Right atrium auricular region (tissue), 2 donors: ENCODE measurements at regions not wholly inside any gene's neighbourhood (a gene's known extent, or its start where the extent isn't known, plus 50 kb on each side); places are given as distances from the start of the nearest gene placed in this dataset.

Experiments
- DNase-seq: peaks from one replicate; pipeline ENCODE4 v3.0.0-alpha.2; 2019; ENCODE audit warnings: low spot score
- H3K27ac ChIP-seq, 2 donors: fragments of 200-600 bp; sonication (generic); 1 replicate in 1 of 2; 2 replicates in 1 of 2; pipeline ENCODE4 v1.5.1; 2016 to 2019
- H3K27me3 ChIP-seq, 2 donors: fragments of 200-600 bp; sonication (generic); one replicate each; pipeline versions ENCODE4 v1.5.1 to v1.6.0; 2017 to 2019
- H3K36me3 ChIP-seq: fragments of 200-600 bp; sonication (generic); one replicate; pipeline ENCODE4 v1.5.1; 2016
- H3K4me1 ChIP-seq, 2 donors: fragments of 200-600 bp; sonication (generic); one replicate each; pipeline versions ENCODE4 v1.5.1 to v1.6.0; 2017 to 2019
- H3K4me3 ChIP-seq, 2 donors: fragments of 200-600 bp; sonication (generic); 1 replicate in 1 of 2; 2 replicates in 1 of 2; pipeline ENCODE4 v1.5.1; 2017 to 2019; ENCODE audit warnings: mild to moderate bottlenecking in 1 of 2, moderate library complexity in 1 of 2
- H3K9me3 ChIP-seq, 2 donors: fragments of 200-600 bp; sonication (generic); one replicate each; pipeline ENCODE4 v1.5.1; 2019
- CTCF ChIP-seq, 2 donors: fragments of 200-600 bp; sonication (generic); IDR thresholded peaks; one replicate each; pipeline ENCODE4 v1.5.1; 2019; ENCODE audit warnings: antibody characterized with exemption in 2 of 2

DNA sequence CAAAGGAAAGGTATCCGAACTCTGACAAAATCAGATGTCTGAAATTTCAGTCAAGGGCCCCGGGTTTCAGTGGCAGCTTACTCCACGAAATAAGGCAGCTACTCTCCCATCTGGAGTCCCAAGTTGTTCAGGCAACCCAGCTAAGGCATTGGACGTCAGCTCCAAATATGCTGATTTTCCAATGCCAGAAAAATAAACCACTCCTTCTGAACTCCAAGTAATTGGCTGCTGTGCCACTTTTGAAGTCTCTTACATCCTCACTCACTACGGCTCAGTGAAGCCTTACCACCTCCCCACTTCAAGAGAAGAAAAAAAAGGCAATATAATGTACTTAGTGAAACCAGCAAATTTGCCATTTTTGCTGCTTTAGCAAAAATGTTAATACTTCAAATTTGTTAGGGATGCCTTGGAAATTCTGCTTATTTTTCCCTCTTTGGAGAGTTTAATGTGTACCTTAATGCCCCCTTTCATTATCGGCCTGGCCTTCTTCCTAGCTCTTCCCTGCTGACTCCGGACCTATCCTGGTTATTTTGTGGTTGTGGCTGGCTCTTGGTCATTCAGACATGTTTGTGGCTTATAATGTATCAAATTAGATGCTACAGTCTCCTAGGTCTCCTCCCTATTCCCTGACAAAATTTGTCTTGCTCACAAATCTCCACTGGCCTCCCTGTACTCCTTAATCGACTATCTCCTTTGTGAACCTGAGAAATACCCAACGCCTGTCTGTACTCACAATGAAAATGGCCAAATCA is 589.2 kb upstream of the ZEB2 start:
- DNase-seq = no peak
- Histone ChIP-seq H3K36me3 (no peaks in the 10 kb centered on the region), H3K4me1 (no peaks in the 10 kb centered on the region), H3K27me3 (no peaks in the 10 kb centered on the region), H3K4me3 (no peak overlapping the region), H3K27ac (no peak overlapping the region), H3K9me3 (no peaks in the 10 kb centered on the region)
- no peak for TF ChIP-seq CTCF (IDR thresholded peaks at IDR 0.05)

GRCh38 chr2:145108361-145108778 is 588.5 kb upstream of the ZEB2 start:
- Histone ChIP-seq H3K4me1 (no peaks in the 10 kb centered on the region), H3K27me3 (no peaks in the 10 kb centered on the region), H3K36me3 (no peaks in the 10 kb centered on the region), H3K4me3 (no peak overlapping the region), H3K9me3 (no peaks in the 10 kb centered on the region), H3K27ac (no peak overlapping the region)
- no peak for TF ChIP-seq CTCF (IDR thresholded peaks at IDR 0.05)
- DNase-seq = no peak

DNA sequence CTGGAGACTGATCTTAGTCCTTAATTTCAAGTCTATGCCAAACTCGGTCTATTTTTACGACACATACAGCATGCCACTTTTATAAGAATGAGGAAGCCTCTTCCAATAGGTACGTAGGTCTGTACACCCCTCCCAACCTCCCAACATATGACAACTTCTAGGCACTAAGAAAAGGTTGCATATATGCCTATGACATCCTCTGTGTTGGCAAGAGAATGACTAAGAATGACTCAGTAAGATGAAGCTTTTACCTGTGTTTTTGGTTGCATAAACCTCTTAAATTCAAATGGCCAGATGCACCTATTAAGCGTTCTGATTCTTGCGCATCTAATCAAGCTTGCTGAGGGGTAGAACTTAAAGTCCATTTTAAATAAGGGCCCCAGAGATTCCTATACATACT is 586.4 kb upstream of the ZEB2 start:
- Histone ChIP-seq H3K9me3 (no peaks in the 10 kb centered on the region), H3K27ac (no peak overlapping the region), H3K4me1 (no peaks in the 10 kb centered on the region), H3K27me3 (no peaks in the 10 kb centered on the region), H3K36me3 (no peaks in the 10 kb centered on the region), H3K4me3 (no peak overlapping the region)
- TF ChIP-seq CTCF (IDR thresholded peaks at IDR 0.05) = no peak
- DNase-seq = no peak

GRCh38 chr2:145102706-145103105 is 582.8 kb upstream of the ZEB2 start:
- Histone ChIP-seq H3K36me3 (no peaks in the 10 kb centered on the region), H3K4me3 (no peak overlapping the region), H3K9me3 (no peaks in the 10 kb centered on the region), H3K27me3 (no peaks in the 10 kb centered on the region), H3K4me1 (no peaks in the 10 kb centered on the region), H3K27ac (no peak overlapping the region)
- TF ChIP-seq CTCF (IDR thresholded peaks at IDR 0.05) = no peak
- DNase-seq = no peak

GRCh38 chr2:145100301-145100700 is 580.4 kb upstream of the ZEB2 start:
- no peak for TF ChIP-seq CTCF (IDR thresholded peaks at IDR 0.05)
- no peaks in the 10 kb centered on the region for H3K9me3 ChIP-seq
- H3K27me3 ChIP-seq = no peaks in the 10 kb centered on the region
- no peak overlapping the region for H3K27ac ChIP-seq
- no peak for DNase-seq
- H3K36me3 ChIP-seq = no peaks in the 10 kb centered on the region
- no peak overlapping the region for H3K4me3 ChIP-seq
- peaks cover 0 to 3% of the 10 kb centered on the region in 2 donors for H3K4me1 ChIP-seq

DNA sequence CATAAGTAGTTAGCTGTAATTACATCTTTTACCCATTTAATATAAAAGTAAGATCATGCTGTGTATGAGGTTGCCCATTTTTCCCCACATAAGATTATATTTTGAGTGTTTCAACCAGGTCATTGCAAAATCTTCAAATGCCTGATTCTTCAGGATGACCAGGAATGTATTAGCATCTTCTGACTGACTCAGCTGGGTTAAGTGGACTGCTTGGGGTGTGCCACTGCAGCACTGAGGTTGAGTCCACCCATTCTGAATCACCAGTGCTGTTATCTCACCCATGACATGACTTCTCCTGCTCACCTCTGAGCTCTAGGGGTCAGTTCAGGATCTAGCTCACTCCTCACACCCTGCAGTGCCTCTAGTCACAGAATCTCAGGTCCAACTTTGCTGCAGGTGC is 576.7 kb upstream of the ZEB2 start:
- DNase-seq = no peak
- H3K4me1 ChIP-seq = peaks cover 0 to 3% of the 10 kb centered on the region in 2 donors
- no peaks in the 10 kb centered on the region for H3K27me3 ChIP-seq
- no peak overlapping the region for H3K4me3 ChIP-seq
- no peak for TF ChIP-seq CTCF (IDR thresholded peaks at IDR 0.05)
- no peaks in the 10 kb centered on the region for H3K9me3 ChIP-seq
- H3K36me3 ChIP-seq = no peaks in the 10 kb centered on the region
- H3K27ac ChIP-seq = no peak overlapping the region
